Fibroblast of mammary gland (primary cell): ENCODE measurements at regions not wholly inside any gene's neighbourhood (a gene's known extent, or its start where the extent isn't known, plus 50 kb on each side); places are given as distances from the start of the nearest gene placed in this dataset.

Experiments used
- DNase-seq: peaks from one replicate; pipeline ENCODE4 v3.0.0-alpha.2; 2010; ENCODE audit warnings: low read depth
- H3K4me3 ChIP-seq: 2 replicates; pipeline ENCODE4 v1.5.1; 2011; ENCODE audit warnings: low read depth, mild to moderate bottlenecking, low read length, moderate library complexity; ENCODE audit not compliant: control insufficient read depth
- TF ChIP-seq, protein P1 (sequence below): conservative IDR thresholded peaks from 2 replicates; pipeline ENCODE4 v1.5.1; 2011; ENCODE audit warnings: low read depth, low read length, inconsistent platforms; ENCODE audit not compliant: control insufficient read depth, insufficient read depth

DNA sequence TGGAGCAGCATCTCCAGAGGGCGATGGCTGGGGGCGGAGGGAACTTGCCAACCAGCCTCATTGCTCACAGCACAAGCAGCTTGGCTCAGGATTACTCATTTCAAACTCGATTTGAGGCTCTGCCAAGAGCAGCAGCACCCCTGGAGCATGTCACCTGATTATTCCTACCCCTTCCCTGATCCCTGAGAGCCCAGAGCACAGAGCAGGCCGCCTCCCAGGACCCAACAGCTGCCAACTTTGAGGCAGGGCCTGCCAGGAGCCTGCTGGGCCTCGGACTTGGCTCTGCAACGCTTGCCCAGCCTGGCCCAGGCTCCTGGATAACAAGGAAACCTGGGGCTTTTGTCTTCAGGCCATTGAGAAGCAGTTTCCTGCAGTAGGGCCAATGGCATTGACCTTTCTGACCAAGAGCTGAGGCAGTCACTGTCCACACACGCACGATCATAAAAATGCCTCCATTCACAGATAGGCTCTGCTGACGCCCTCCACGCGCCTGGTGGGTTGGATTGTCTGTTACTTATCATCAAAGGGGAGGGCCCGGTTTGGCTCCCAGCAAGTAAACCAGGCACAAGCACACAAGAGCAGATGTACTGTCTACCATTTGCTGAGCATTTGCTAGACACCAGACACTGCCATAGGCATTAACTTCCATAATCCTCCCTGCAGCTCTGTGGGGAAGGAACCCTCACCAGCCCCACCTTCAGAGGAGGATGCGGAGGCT, 406.6 kb upstream of the EEF2KMT start:
- H3K4me3 ChIP-seq = no peak overlapping the region
- no peak for DNase-seq
- TF ChIP-seq, protein P1, sequence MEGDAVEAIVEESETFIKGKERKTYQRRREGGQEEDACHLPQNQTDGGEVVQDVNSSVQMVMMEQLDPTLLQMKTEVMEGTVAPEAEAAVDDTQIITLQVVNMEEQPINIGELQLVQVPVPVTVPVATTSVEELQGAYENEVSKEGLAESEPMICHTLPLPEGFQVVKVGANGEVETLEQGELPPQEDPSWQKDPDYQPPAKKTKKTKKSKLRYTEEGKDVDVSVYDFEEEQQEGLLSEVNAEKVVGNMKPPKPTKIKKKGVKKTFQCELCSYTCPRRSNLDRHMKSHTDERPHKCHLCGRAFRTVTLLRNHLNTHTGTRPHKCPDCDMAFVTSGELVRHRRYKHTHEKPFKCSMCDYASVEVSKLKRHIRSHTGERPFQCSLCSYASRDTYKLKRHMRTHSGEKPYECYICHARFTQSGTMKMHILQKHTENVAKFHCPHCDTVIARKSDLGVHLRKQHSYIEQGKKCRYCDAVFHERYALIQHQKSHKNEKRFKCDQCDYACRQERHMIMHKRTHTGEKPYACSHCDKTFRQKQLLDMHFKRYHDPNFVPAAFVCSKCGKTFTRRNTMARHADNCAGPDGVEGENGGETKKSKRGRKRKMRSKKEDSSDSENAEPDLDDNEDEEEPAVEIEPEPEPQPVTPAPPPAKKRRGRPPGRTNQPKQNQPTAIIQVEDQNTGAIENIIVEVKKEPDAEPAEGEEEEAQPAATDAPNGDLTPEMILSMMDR = no peak

DNA sequence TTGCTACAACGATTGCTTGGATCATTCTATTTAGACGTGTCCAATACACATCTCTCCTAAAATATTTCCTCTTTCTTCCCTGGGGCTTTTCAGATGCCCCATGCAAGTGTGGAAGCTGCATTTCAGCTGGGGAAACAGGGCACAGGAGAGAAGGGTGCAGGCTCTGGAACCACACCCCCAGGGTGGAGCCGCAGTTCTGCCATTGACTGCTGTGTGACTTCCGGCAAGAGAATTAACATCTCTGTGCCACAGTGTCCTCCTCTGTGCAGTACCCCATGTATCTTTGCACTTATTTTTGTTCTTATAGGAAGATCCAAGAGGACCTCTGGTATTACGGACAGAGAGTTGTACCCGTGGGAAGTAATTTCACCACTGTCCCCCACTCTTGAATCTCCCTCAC, 405.3 kb upstream of the EEF2KMT start:
- TF ChIP-seq, protein P1 = no peak
- DNase-seq = no peak
- no peak overlapping the region for H3K4me3 ChIP-seq

- no peak for DNase-seq
- H3K4me3 ChIP-seq = no peak overlapping the region
- TF ChIP-seq, protein P1 = no peak
These were observed 404.9 kb upstream of the EEF2KMT start for GRCh38 chr16:5502467-5502869.

- TF ChIP-seq, protein P1 = no peak
These were observed 402.9 kb upstream of the EEF2KMT start for GRCh38 chr16:5500526-5500925.

GRCh38 chr16:5498562-5498961, 401.0 kb upstream of the EEF2KMT start:
- no peak for DNase-seq
- H3K4me3 ChIP-seq = no peak overlapping the region
- TF ChIP-seq, protein P1 = no peak

More at GRCh38 chr16:5500526-5500925, 402.9 kb upstream of the EEF2KMT start:
- DNase-seq = no peak
- no peak overlapping the region for H3K4me3 ChIP-seq

GRCh38 chr16:5496013-5496412, 398.4 kb upstream of the EEF2KMT start:
- no peak for DNase-seq
- TF ChIP-seq, protein P1 = no peak
- no peak overlapping the region for H3K4me3 ChIP-seq

GRCh38 chr16:5490499-5490898, 392.9 kb upstream of the EEF2KMT start:
- no peak overlapping the region for H3K4me3 ChIP-seq
- peak; percentile 3 for DNase-seq
- TF ChIP-seq, protein P1 = peak; percentile 32
